Coronary artery (tissue), 2 donors: ENCODE measurements at regions not wholly inside any gene's neighbourhood (a gene's known extent, or its start where the extent isn't known, plus 50 kb on each side); places are given as distances from the start of the nearest gene placed in this dataset.

Source experiments
- DNase-seq: peaks from one replicate; pipeline ENCODE4 v3.0.0-alpha.2; 2017; ENCODE audit warnings: low spot score
- H3K27ac ChIP-seq, 2 donors: fragments of 200-600 bp; sonication (generic); one replicate each; pipeline ENCODE4 v1.5.1; 2016 to 2019
- H3K4me3 ChIP-seq: fragments of 200-600 bp; sonication (generic); 2 replicates; pipeline ENCODE4 v1.5.1; 2016; ENCODE audit warnings: mild to moderate bottlenecking, moderate library complexity
- CTCF ChIP-seq: fragments of 200-600 bp; sonication (generic); IDR thresholded peaks from one replicate; pipeline ENCODE4 v1.5.1; 2019; ENCODE audit warnings: antibody characterized with exemption

GRCh38 chr4:158071931-158072330 lies 100.9 kb downstream of the GASK1B start:
- Histone ChIP-seq H3K27ac (no peak overlapping the region), H3K4me3 (no peak overlapping the region)
- no peak for TF ChIP-seq CTCF
- no peak for DNase-seq

GRCh38 chr4:158068068-158068467 lies 104.8 kb downstream of the GASK1B start:
- Histone ChIP-seq H3K27ac (no peak overlapping the region), H3K4me3 (no peak overlapping the region)
- TF ChIP-seq CTCF = no peak
- DNase-seq = no peak

- DNase-seq = no peak
- no peak for TF ChIP-seq CTCF
- Histone ChIP-seq H3K27ac (no peak overlapping the region), H3K4me3 (no peak overlapping the region)
Measured at GRCh38 chr4:158067646-158068045, 105.2 kb downstream of the GASK1B start.

- DNase-seq = no peak
- no peak overlapping the region for H3K27ac ChIP-seq
- TF ChIP-seq CTCF = no peak
- H3K4me3 ChIP-seq = no peak overlapping the region
Measured at GRCh38 chr4:158065603-158066002, 107.2 kb downstream of the GASK1B start.

- no peak overlapping the region for H3K4me3 ChIP-seq
- DNase-seq = no peak
- TF ChIP-seq CTCF = no peak
Measured at GRCh38 chr4:158065176-158065575, 107.6 kb downstream of the GASK1B start.

GRCh38 chr4:158056689-158057245 lies 116.1 kb downstream of the GASK1B start:
- no peak for TF ChIP-seq CTCF
- Histone ChIP-seq H3K4me3 (no peak overlapping the region), H3K27ac (no peak overlapping the region)
- DNase-seq = no peak

More at GRCh38 chr4:158065176-158065575, 107.6 kb downstream of the GASK1B start:
- no peak overlapping the region for H3K27ac ChIP-seq

- no peak for TF ChIP-seq CTCF
- H3K27ac ChIP-seq = no peak overlapping the region
- DNase-seq = no peak
- no peak overlapping the region for H3K4me3 ChIP-seq
Measured at GRCh38 chr4:158055668-158056067, 117.2 kb downstream of the GASK1B start.
